Epithelial cell of esophagus (primary cell): ENCODE measurements at regions not wholly inside any gene's neighbourhood (a gene's known extent, or its start where the extent isn't known, plus 50 kb on each side); places are given as distances from the start of the nearest gene placed in this dataset.
"Not testable (repeated sequence)": the region's sequence is repeated elsewhere in the genome, so short reads cannot be mapped to it uniquely, and the experiment has no call there.

ENCODE experiments used
- DNase-seq: peaks from one replicate; pipeline ENCODE4 v3.0.0; 2010; ENCODE audit warnings: low read depth
- H3K4me3 ChIP-seq: 2 replicates; pipeline ENCODE4 v1.5.1; 2011; ENCODE audit warnings: mild to moderate bottlenecking, low read length, control low read depth
- TF ChIP-seq, protein P1 (sequence below): IDR thresholded peaks from 2 replicates; pipeline ENCODE4 v1.5.1; 2011; ENCODE audit warnings: low read depth, mild to moderate bottlenecking, low read length, control low read depth, inconsistent platforms; ENCODE audit not compliant: insufficient read depth; ENCODE audit errors: missing control alignments

- peak; percentile 10 for DNase-seq
- no peak overlapping the region for H3K4me3 ChIP-seq
- TF ChIP-seq, protein P1, sequence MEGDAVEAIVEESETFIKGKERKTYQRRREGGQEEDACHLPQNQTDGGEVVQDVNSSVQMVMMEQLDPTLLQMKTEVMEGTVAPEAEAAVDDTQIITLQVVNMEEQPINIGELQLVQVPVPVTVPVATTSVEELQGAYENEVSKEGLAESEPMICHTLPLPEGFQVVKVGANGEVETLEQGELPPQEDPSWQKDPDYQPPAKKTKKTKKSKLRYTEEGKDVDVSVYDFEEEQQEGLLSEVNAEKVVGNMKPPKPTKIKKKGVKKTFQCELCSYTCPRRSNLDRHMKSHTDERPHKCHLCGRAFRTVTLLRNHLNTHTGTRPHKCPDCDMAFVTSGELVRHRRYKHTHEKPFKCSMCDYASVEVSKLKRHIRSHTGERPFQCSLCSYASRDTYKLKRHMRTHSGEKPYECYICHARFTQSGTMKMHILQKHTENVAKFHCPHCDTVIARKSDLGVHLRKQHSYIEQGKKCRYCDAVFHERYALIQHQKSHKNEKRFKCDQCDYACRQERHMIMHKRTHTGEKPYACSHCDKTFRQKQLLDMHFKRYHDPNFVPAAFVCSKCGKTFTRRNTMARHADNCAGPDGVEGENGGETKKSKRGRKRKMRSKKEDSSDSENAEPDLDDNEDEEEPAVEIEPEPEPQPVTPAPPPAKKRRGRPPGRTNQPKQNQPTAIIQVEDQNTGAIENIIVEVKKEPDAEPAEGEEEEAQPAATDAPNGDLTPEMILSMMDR = no peak
Measured at GRCh38 chr12:38427442-38427841, 110.9 kb downstream of the ALG10B start.

DNA sequence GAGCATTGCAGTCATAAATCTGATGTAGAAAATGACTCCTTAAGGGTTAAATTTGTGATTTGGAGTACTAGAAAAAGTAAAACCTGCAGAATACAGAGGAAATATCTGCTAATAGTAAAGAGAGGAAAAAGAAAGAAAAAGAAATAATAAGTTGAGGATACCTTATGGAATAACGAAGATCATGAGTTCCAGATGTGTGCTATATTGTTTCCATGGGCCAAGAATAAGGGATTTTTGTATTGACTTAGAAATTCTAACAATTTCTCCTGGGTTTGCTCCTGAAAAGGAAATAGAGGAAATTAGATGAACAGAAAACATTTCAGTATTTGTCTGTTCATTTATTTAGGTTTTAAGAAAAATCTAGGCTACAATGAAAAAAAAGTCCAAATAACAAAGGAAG is 115.3 kb downstream of the ALG10B start:
- H3K4me3 ChIP-seq = no peak overlapping the region
- DNase-seq = no peak
- TF ChIP-seq, protein P1 = no peak

DNA sequence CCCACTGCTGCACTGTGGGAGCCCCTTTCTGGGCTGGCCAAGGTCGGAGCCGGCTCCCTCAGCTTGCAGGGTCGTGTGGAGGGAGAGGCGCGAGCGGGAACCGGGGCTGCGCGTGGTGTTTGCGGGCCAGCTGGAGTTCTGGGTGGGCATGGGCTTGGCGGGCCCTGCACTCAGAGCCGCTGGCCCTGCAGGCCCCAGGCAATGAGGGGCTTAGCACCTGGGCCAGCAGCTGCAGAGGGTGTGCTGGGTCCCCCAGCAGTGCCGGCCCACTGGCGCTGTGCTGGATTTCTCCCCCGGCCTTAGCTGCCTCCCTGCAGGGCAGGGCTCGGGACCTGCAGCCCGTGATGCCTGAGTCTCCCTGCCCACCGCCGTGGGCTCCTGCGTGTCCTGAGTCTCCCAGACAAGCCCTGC is 125.3 kb downstream of the ALG10B start:
- not testable (repeated sequence) for H3K4me3 ChIP-seq, DNase-seq

- TF ChIP-seq, protein P1 = no peak
- no peak overlapping the region for H3K4me3 ChIP-seq
- DNase-seq = no peak
Measured at GRCh38 chr12:38445040-38445439, 128.5 kb downstream of the ALG10B start.

DNA sequence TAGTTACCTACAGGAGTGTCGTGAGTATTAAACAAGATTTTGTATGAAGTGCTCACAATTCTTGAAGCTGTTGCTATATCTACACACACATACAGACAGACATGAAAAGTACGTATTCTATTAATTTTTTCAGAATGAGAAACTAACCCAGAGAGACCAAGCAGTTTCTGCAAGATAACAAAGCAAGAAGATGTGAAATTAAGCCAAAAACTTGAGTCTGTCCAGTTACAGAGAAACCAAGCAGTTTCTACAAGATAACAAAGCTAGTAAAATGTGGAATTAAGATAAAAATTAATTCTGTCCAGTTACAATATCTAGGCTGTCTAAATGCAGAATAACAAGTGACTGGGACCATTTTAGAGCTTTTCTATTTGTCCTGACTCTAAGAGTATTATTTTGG is 132.4 kb downstream of the ALG10B start:
- H3K4me3 ChIP-seq = no peak overlapping the region
- TF ChIP-seq, protein P1 = no peak
- DNase-seq = no peak

- peak; percentile 62 for DNase-seq
- no peak overlapping the region for H3K4me3 ChIP-seq
- TF ChIP-seq, protein P1 = no peak
Measured at GRCh38 chr12:38456537-38457120, 140.1 kb downstream of the ALG10B start.

GRCh38 chr12:38465020-38465419 is 148.4 kb downstream of the ALG10B start:
- H3K4me3 ChIP-seq = no peak overlapping the region
- DNase-seq = no peak
- TF ChIP-seq, protein P1 = no peak

DNA sequence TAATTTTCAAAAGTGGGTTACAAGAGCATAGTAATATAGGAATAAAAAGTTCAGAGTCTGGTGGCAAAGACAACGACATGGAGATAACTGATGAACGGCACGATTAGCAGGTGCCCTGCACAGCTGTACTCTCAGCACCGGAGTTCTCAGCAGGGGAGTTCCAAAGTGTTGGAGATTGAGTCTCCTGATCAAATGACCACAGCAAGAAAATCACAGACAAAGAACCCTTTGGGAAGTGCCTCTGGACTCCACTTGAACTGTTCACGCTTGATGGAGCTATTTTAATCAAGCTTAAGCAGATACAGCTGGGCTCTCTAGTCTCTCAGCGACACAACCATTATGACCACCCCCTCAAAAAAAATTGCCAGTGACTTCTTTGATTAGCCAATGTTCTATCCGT is 153.1 kb downstream of the ALG10B start:
- no peak overlapping the region for H3K4me3 ChIP-seq
- DNase-seq = no peak
- TF ChIP-seq, protein P1 = no peak
